Testis (tissue), 2 donors: ENCODE measurements at regions not wholly inside any gene's neighbourhood (a gene's known extent, or its start where the extent isn't known, plus 50 kb on each side); places are given as distances from the start of the nearest gene placed in this dataset.

Experiments used
- POLR2A ChIP-seq: fragments of 450-650 bp; IDR thresholded peaks from one replicate; pipeline ENCODE4 v1.6.1; 2017; ENCODE audit warnings: antibody characterized with exemption, mild to moderate bottlenecking, moderate library complexity
- TF ChIP-seq, protein P1 (sequence below), 3 experiments: fragments of 450-650 bp in 2 of 3; fragments of 200-600 bp in 1 of 3; sonication (generic) in 1 of 3; IDR thresholded peaks; one replicate each; pipeline ENCODE4 v1.5.1; 2016 to 2019; ENCODE audit warnings: antibody characterized with exemption in 3 of 3, mild to moderate bottlenecking in 2 of 3, moderate library complexity in 1 of 3

GRCh38 chr4:131974730-131975129 is 1174.4 kb upstream of the PCDH10 start:
- no peak for TF ChIP-seq POLR2A
- TF ChIP-seq, protein P1, sequence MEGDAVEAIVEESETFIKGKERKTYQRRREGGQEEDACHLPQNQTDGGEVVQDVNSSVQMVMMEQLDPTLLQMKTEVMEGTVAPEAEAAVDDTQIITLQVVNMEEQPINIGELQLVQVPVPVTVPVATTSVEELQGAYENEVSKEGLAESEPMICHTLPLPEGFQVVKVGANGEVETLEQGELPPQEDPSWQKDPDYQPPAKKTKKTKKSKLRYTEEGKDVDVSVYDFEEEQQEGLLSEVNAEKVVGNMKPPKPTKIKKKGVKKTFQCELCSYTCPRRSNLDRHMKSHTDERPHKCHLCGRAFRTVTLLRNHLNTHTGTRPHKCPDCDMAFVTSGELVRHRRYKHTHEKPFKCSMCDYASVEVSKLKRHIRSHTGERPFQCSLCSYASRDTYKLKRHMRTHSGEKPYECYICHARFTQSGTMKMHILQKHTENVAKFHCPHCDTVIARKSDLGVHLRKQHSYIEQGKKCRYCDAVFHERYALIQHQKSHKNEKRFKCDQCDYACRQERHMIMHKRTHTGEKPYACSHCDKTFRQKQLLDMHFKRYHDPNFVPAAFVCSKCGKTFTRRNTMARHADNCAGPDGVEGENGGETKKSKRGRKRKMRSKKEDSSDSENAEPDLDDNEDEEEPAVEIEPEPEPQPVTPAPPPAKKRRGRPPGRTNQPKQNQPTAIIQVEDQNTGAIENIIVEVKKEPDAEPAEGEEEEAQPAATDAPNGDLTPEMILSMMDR (IDR thresholded peaks at IDR 0.05) = no peak
